ENCODE measurements at regions not wholly inside any gene's neighbourhood (a gene's known extent, or its start where the extent isn't known, plus 50 kb on each side); places are given as distances from the start of the nearest gene placed in this dataset.

- no peak for DNase-seq
Observed at GRCh38 chr2:212596276-212596675, 57.7 kb upstream of the ERBB4 start.

- DNase-seq: peak; percentile 30 to 42
Observed at GRCh38 chr2:212595036-212595654, 56.5 kb upstream of the ERBB4 start.

- no peak for DNase-seq
Observed at GRCh38 chr2:212592695-212593094, 54.1 kb upstream of the ERBB4 start.
